CD4-positive, alpha-beta T cell treated with Interleukin-15 for 1 hour (primary cell): ENCODE measurements at regions not wholly inside any gene's neighbourhood (a gene's known extent, or its start where the extent isn't known, plus 50 kb on each side); places are given as distances from the start of the nearest gene placed in this dataset.
"Not testable (repeated sequence)": the region's sequence is repeated elsewhere in the genome, so short reads cannot be mapped to it uniquely, and the experiment has no call there.

Experiments used
- DNase-seq: peaks from one replicate; pipeline ENCODE4 v3.0.0-alpha.2; 2020

- not testable (repeated sequence) for DNase-seq
These were observed 83.9 kb upstream of the ZNG1F start for GRCh38 chr9:41272879-41273548.

- not testable (repeated sequence) for DNase-seq
These were observed 81.9 kb upstream of the ZNG1F start for GRCh38 chr9:41270992-41271391.

GRCh38 chr9:41269471-41269870, 80.4 kb upstream of the ZNG1F start:
- DNase-seq = not testable (repeated sequence)

- DNase-seq = not testable (repeated sequence)
These were observed 79.9 kb upstream of the ZNG1F start for GRCh38 chr9:41269054-41269453.

- DNase-seq = not testable (repeated sequence)
These were observed 77.5 kb upstream of the ZNG1F start for GRCh38 chr9:41266602-41267001.

- not testable (repeated sequence) for DNase-seq
These were observed 76.9 kb upstream of the ZNG1F start for GRCh38 chr9:41266000-41266399.

- DNase-seq = not testable (repeated sequence)
These were observed 62.9 kb upstream of the ZNG1F start for GRCh38 chr9:41251973-41252372.

- not testable (repeated sequence) for DNase-seq
These were observed 62.0 kb upstream of the ZNG1F start for GRCh38 chr9:41251101-41251500.

GRCh38 chr9:41246702-41247101, 57.6 kb upstream of the ZNG1F start:
- DNase-seq = not testable (repeated sequence)
